Left lung (tissue), 4 donors: ENCODE measurements at regions not wholly inside any gene's neighbourhood (a gene's known extent, or its start where the extent isn't known, plus 50 kb on each side); places are given as distances from the start of the nearest gene placed in this dataset.
"Not testable (repeated sequence)": the region's sequence is repeated elsewhere in the genome, so short reads cannot be mapped to it uniquely, and the experiment has no call there.

Experiments
- ATAC-seq: fragments of 200-7000 bp; cut with Tn5 transposase; one replicate; pipeline ENCODE4 v1.9.1; 2020; ENCODE audit warnings: moderate library complexity
- DNase-seq, 4 donors: peaks; one replicate each; pipeline ENCODE4 v3.0.0-alpha.2; 2013 to 2020
- H3K27ac ChIP-seq, 2 donors: fragments of 200-600 bp; sonication (generic) in 1 of 2; one replicate each; pipeline versions ENCODE4 v1.5.0 to v1.8.0; 2020 to 2021
- H3K27me3 ChIP-seq, 2 donors: fragments of 200-600 bp; sonication (generic) in 1 of 2; one replicate each; pipeline versions ENCODE4 v1.5.0 to v1.8.0; 2020 to 2021
- H3K36me3 ChIP-seq, 2 donors: fragments of 200-600 bp; sonication (generic) in 1 of 2; one replicate each; pipeline versions ENCODE4 v1.5.0 to v1.8.0; 2020 to 2021
- H3K4me1 ChIP-seq, 2 donors: fragments of 200-600 bp; one replicate each; pipeline ENCODE4 v1.8.0; 2021
- H3K4me3 ChIP-seq, 2 donors: fragments of 200-600 bp; sonication (generic) in 1 of 2; one replicate each; pipeline versions ENCODE4 v1.5.0 to v1.8.0; 2020 to 2021; ENCODE audit warnings: mild to moderate bottlenecking in 1 of 2
- H3K9me3 ChIP-seq, 2 donors: fragments of 200-600 bp; sonication (generic) in 1 of 2; one replicate each; pipeline versions ENCODE4 v1.5.0 to v1.8.0; 2020 to 2021
- CTCF ChIP-seq, 2 donors: fragments of 200-600 bp; sonication (generic) in 1 of 2; IDR thresholded peaks; one replicate each; pipeline versions ENCODE4 v1.5.0 to v1.8.0; 2021; ENCODE audit warnings: antibody characterized with exemption in 2 of 2
- intact Hi-C, 2 donors: fragments of 100-400 bp; cut with DNase I; formaldehyde crosslinking; loops; one replicate each; pipeline versions ENCODE4 v1.11.2 to v1.14.2; 2022
- donor health status: DM: no; HTN: yes; CAD: no.
- donor health status: DM: no; HTN: no; CAD: no.

- H3K9me3 ChIP-seq, result no peaks in the 10 kb centered on the region
- H3K27ac ChIP-seq, result no peak overlapping the region
- intact Hi-C loops, result no loop called here
- peak in 1 of 4 donors; percentile 81 for DNase-seq
- no peaks in the 10 kb centered on the region for H3K36me3 ChIP-seq
- no peak for ATAC-seq
- peaks cover 0 to 7% of the 10 kb centered on the region in 2 donors for H3K27me3 ChIP-seq
- no peaks in the 10 kb centered on the region for H3K4me1 ChIP-seq
- no peak for TF ChIP-seq CTCF (IDR thresholded peaks at IDR 0.05)
- H3K4me3 ChIP-seq, result no peak overlapping the region
Observed at GRCh38 chr15:21260966-21261395, 179.3 kb downstream of the POTEB3 start.

- H3K9me3 ChIP-seq, H3K27ac ChIP-seq, ATAC-seq, intact Hi-C loops, H3K36me3 ChIP-seq, H3K4me1 ChIP-seq, H3K27me3 ChIP-seq, DNase-seq, H3K4me3 ChIP-seq: not testable (repeated sequence)
Observed at GRCh38 chr15:21258635-21259034, 181.7 kb downstream of the POTEB3 start.

GRCh38 chr15:21249508-21250019, 190.7 kb downstream of the POTEB3 start:
- H3K27ac ChIP-seq, H3K36me3 ChIP-seq, ATAC-seq, H3K4me1 ChIP-seq, intact Hi-C loops, H3K9me3 ChIP-seq, H3K27me3 ChIP-seq, DNase-seq, H3K4me3 ChIP-seq: not testable (repeated sequence)
